PC-3 (cell line): ENCODE measurements at regions not wholly inside any gene's neighbourhood (a gene's known extent, or its start where the extent isn't known, plus 50 kb on each side); places are given as distances from the start of the nearest gene placed in this dataset.

Experiments
- ATAC-seq: fragments of 200-7000 bp; cut with Tn5 transposase; 2 replicates; pipeline ENCODE4 v1.9.1; 2020; ENCODE audit warnings: mild to moderate bottlenecking, moderate library complexity
- BruUV-seq: library from RNA; stranded (reverse); fragments of 400-500 nt; replicated peaks from 2 replicates; lab custom pipeline; 2021; lab: Mats Ljungman, UMichigan
- CTCF ChIA-PET: fragments of 300-600 bp; sonication (Branson Sonifier 250); formaldehyde crosslinking; loops from one replicate; lab custom pipeline; 2022; ENCODE audit warnings: antibody characterized with exemption; lab: Charles Lee
- POLR2A ChIA-PET: fragments of 300-600 bp; sonication (Branson Sonifier 250); formaldehyde crosslinking; loops from one replicate; lab custom pipeline; 2022; ENCODE audit warnings: antibody characterized with exemption; ENCODE audit not compliant: unreplicated experiment; lab: Charles Lee
- DNase-seq: peaks from one replicate; pipeline ENCODE4 v3.0.0-alpha.2; 2015
- H2AFZ ChIP-seq: fragments of 300-600 bp; sonication (generic); 2 replicates; pipeline ENCODE4 v1.6.0; 2016; ENCODE audit warnings: antibody characterized with exemption, low read length
- H3F3A ChIP-seq: fragments of 300-600 bp; sonication (generic); one replicate; pipeline ENCODE4 v1.6.0; 2017; ENCODE audit warnings: antibody characterized with exemption, low read length, control low read depth, mild to moderate bottlenecking; ENCODE audit not compliant: unreplicated experiment
- H3K27ac ChIP-seq: fragments of 300-600 bp; sonication (generic); 2 replicates; pipeline ENCODE4 v1.5.1; 2016; ENCODE audit warnings: mild to moderate bottlenecking, low read length
- H3K27me3 ChIP-seq: fragments of 300-600 bp; sonication (generic); 2 replicates; pipeline ENCODE4 v1.6.1; 2016; ENCODE audit warnings: low read length, mixed read lengths
- H3K36me3 ChIP-seq: fragments of 300-600 bp; sonication (generic); 2 replicates; pipeline ENCODE4 v1.6.1; 2016; ENCODE audit warnings: low read depth, mixed run types, low read length, mixed read lengths
- H3K4me1 ChIP-seq: fragments of 300-600 bp; sonication (generic); 2 replicates; pipeline ENCODE4 v1.5.1; 2016; ENCODE audit warnings: low read length; ENCODE audit not compliant: insufficient read depth
- H3K4me2 ChIP-seq: fragments of 300-600 bp; sonication (generic); 2 replicates; pipeline ENCODE4 v1.6.0; 2016; ENCODE audit warnings: low read length
- H3K4me3 ChIP-seq: fragments of 300-600 bp; sonication (generic); 2 replicates; pipeline ENCODE4 v1.5.1; 2016; ENCODE audit warnings: mild to moderate bottlenecking, low read length, mixed read lengths
- H3K79me2 ChIP-seq: fragments of 300-600 bp; sonication (generic); 2 replicates; pipeline ENCODE4 v1.6.1; 2017; ENCODE audit warnings: low read length, mixed read lengths
- H3K9ac ChIP-seq: fragments of 300-600 bp; sonication (generic); 2 replicates; pipeline ENCODE4 v1.6.0; 2016; ENCODE audit warnings: mild to moderate bottlenecking, low read length
- H3K9me2 ChIP-seq: fragments of 300-600 bp; sonication (generic); replicated peaks from 2 replicates; pipeline ENCODE4 v1.6.1; 2016; ENCODE audit warnings: mixed run types, low read length, mixed read lengths
- H3K9me3 ChIP-seq: fragments of 300-600 bp; sonication (generic); 2 replicates; pipeline ENCODE4 v1.6.1; 2016; ENCODE audit warnings: low read length, mixed read lengths
- H4K20me1 ChIP-seq: fragments of 300-600 bp; sonication (generic); 2 replicates; pipeline ENCODE4 v1.6.1; 2016; ENCODE audit warnings: low read length, mixed read lengths
- EZH2 ChIP-seq: fragments of 300-600 bp; sonication (generic); IDR thresholded peaks from one replicate; pipeline ENCODE4 v1.6.1; 2017; ENCODE audit warnings: antibody characterized with exemption, mild to moderate bottlenecking, low read length; ENCODE audit not compliant: unreplicated experiment
- EZH2phosphoT487 ChIP-seq: fragments of 300-600 bp; sonication (generic); IDR thresholded peaks from 2 replicates; pipeline ENCODE4 v1.6.1; 2018; ENCODE audit warnings: mild to moderate bottlenecking, antibody characterized with exemption, low read length, borderline replicate concordance
- intact Hi-C: fragments of 100-400 bp; cut with micrococcal nuclease; formaldehyde crosslinking; loops from 2 replicates; pipeline ENCODE4 v1.9.0; 2023
- TF ChIP-seq, protein P1 (sequence below): fragments of 300-600 bp; sonication (generic); conservative IDR thresholded peaks from 2 replicates; pipeline ENCODE4 v1.5.1; 2017; ENCODE audit warnings: antibody characterized with exemption, low read depth, mild to moderate bottlenecking, low read length

DNA sequence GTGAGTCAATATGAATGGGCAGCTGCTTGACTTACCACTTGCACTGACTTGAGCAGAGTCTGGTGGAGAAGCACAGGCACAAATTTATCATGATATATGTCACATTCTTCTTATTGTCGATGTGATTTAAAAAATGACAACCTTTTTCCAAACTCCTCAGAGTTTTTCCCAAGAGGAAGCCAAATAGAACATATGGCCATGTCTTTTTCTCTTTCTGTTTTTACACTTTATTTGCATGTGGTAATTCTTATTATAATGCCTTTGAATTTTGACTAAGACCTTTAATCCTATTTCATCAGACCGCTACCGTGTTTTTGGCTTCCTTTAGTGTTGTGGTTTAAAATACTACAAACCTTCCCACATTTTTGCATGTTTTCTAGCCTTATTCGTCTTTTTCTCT is 666.2 kb downstream of the PDCD6IP start:
- ATAC-seq (no peak), DNase-seq (no peak)
- no peaks in the 10 kb centered on the region for H3K36me3 ChIP-seq
- H3K79me2 ChIP-seq: no peaks in the 10 kb centered on the region
- H3K4me1 ChIP-seq: no peaks in the 10 kb centered on the region
- TF ChIP-seq EZH2 (no peak), EZH2phosphoT487 (no peak)
- TF ChIP-seq, protein P1, sequence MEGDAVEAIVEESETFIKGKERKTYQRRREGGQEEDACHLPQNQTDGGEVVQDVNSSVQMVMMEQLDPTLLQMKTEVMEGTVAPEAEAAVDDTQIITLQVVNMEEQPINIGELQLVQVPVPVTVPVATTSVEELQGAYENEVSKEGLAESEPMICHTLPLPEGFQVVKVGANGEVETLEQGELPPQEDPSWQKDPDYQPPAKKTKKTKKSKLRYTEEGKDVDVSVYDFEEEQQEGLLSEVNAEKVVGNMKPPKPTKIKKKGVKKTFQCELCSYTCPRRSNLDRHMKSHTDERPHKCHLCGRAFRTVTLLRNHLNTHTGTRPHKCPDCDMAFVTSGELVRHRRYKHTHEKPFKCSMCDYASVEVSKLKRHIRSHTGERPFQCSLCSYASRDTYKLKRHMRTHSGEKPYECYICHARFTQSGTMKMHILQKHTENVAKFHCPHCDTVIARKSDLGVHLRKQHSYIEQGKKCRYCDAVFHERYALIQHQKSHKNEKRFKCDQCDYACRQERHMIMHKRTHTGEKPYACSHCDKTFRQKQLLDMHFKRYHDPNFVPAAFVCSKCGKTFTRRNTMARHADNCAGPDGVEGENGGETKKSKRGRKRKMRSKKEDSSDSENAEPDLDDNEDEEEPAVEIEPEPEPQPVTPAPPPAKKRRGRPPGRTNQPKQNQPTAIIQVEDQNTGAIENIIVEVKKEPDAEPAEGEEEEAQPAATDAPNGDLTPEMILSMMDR: no peak
- H3K27me3 ChIP-seq: no peaks in the 10 kb centered on the region
- no peak overlapping the region for H2AFZ ChIP-seq
- no peaks in the 10 kb centered on the region for H3K9me2 ChIP-seq
- no peak overlapping the region for H3K4me2 ChIP-seq
- no TSS peak for BruUV-seq
- ChIA-PET CTCF (no interaction called here), POLR2A (no interaction called here)
- H3K27ac ChIP-seq: no peak overlapping the region
- H3F3A ChIP-seq: no peaks in the 10 kb centered on the region
- no peak overlapping the region for H3K9ac ChIP-seq
- peaks cover 15% of the 10 kb centered on the region; the same call in 1 of the 2 replicates for H3K9me3 ChIP-seq
- intact Hi-C loops: no loop called here
- H4K20me1 ChIP-seq: no peaks in the 10 kb centered on the region
- no peak overlapping the region for H3K4me3 ChIP-seq

DNA sequence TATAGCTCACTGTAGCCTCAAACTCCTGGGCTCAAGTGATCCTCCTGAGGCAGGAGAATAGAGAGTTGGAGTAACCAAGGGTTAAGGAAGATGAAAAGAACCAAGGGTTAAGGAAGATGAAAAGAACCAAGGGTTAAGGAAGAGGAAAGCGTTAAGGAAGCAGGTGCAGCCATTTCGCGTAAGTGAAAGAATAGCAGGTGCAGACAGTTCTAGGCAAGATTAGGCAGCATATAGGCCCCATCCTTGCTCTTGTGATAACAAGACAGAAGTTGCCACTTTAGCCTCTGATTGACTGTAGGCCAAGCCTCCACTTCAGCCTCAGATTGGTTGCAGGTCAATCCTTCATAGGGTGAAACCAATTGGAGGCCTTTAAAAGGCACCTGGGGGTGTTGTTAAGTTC is 677.4 kb downstream of the PDCD6IP start:
- peaks cover 14% of the 10 kb centered on the region; the same call in 1 of the 2 replicates for H3K9me3 ChIP-seq
- TF ChIP-seq, protein P1: no peak
- TF ChIP-seq EZH2 (no peak), EZH2phosphoT487 (no peak)
- no TSS peak for BruUV-seq
- no peaks in the 10 kb centered on the region for H3K36me3 ChIP-seq
- H3K27ac ChIP-seq: no peak overlapping the region
- intact Hi-C loops: no loop called here
- no peaks in the 10 kb centered on the region for H4K20me1 ChIP-seq
- ChIA-PET CTCF (no interaction called here), POLR2A (no interaction called here)
- no peaks in the 10 kb centered on the region for H3F3A ChIP-seq
- ATAC-seq: no peak
- H3K4me1 ChIP-seq: no peaks in the 10 kb centered on the region
- no peak overlapping the region for H3K9ac ChIP-seq
- no peaks in the 10 kb centered on the region for H3K9me2 ChIP-seq
- DNase-seq: no peak
- H3K27me3 ChIP-seq: no peaks in the 10 kb centered on the region
- H3K4me3 ChIP-seq: no peak overlapping the region
- no peak overlapping the region for H3K4me2 ChIP-seq
- no peak overlapping the region for H2AFZ ChIP-seq
- no peaks in the 10 kb centered on the region for H3K79me2 ChIP-seq

DNA sequence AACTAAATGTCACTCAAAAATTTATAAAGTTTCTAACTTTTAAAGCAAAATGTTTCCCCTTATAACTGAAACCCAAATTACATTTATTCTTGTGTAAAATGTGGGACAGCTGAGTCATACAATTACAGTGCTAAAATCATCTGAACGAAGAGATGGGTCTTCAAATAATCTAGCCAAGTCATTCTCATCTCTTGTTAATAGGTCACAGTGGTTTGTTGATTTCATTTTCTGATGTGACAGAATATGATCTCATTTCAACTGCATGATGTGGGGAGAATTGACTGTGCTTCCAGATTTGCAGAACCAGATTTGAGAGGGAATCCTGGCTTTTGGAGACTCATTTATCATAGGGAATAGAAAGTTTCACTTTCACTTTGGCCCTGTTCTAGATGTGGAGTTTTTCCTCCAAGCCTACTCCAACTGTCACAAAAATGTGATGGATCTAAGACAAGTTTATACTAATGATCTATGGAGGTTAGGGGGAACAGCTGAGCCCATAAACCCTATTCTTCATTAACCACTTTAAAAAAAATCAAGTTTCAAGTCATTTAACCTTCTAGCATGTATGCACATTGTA is 685.0 kb downstream of the PDCD6IP start:
- no peak overlapping the region for H3K4me3 ChIP-seq
- H3F3A ChIP-seq: no peaks in the 10 kb centered on the region
- DNase-seq (no peak), ATAC-seq (no peak)
- no peaks in the 10 kb centered on the region for H4K20me1 ChIP-seq
- no peak overlapping the region for H3K4me2 ChIP-seq
- H3K9me3 ChIP-seq: peaks cover 14% of the 10 kb centered on the region
- TF ChIP-seq, protein P1: no peak
- TF ChIP-seq EZH2phosphoT487 (no peak), EZH2 (no peak)
- no peaks in the 10 kb centered on the region for H3K27me3 ChIP-seq
- ChIA-PET POLR2A (no interaction called here), CTCF (no interaction called here)
- intact Hi-C loops: no loop called here
- H3K4me1 ChIP-seq: no peaks in the 10 kb centered on the region
- no peaks in the 10 kb centered on the region for H3K9me2 ChIP-seq
- no peak overlapping the region for H3K27ac ChIP-seq
- no TSS peak for BruUV-seq
- no peak overlapping the region for H2AFZ ChIP-seq
- no peak overlapping the region for H3K9ac ChIP-seq
- no peaks in the 10 kb centered on the region for H3K79me2 ChIP-seq
- no peaks in the 10 kb centered on the region for H3K36me3 ChIP-seq
